Activated T-cell treated with anti-CD3 and anti-CD28 coated beads, Interleukin-2, amount 50 U/mL, for 48 hours (primary cell): ENCODE measurements at regions not wholly inside any gene's neighbourhood (a gene's known extent, or its start where the extent isn't known, plus 50 kb on each side); places are given as distances from the start of the nearest gene placed in this dataset.
"Not testable (repeated sequence)": the region's sequence is repeated elsewhere in the genome, so short reads cannot be mapped to it uniquely, and the experiment has no call there.

Experiments
- DNase-seq, 2 experiments: peaks; one replicate each; pipeline ENCODE4 v3.0.0-alpha.2; 2020

DNA sequence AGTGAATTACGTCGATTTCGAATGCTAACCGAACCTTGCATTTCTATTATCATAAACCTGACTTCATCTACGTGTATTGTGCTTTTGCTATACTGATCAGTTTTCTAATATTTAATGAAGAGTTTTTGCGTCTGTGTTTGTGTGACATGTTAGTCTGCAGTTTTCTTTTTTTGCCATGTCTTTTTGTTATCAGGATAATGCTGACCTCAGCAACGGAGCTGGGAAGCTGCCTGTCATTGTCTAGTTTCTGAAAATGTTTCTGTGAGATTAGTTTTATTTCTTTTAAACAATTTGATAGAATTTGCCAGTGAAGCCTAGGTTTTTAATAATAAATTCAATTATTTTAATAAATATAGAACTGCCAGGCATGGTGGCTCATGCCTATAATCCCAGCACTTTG is 139.3 kb downstream of the LAT start:
- not testable (repeated sequence) for DNase-seq

DNA sequence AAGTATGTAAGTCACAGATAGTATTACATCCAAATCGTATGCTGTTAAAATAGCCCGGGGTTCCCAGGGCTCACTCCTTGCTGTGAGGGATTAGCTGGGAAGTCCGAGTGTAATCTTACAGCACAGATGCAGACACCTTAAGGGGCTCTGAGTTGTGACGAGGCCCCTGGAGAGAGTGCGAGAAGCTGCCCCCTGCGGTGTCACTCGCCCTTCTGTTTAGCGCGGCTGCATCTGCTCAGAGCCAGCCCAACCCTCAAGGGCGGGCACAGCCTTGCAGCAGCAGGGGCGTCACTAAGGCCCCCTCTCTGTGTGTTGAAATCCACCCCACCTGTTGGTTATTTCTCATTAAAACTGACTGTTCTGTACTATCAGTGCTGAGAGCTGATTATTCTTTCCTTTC is 135.8 kb downstream of the LAT start:
- peak in 1 of 2 experiments; percentile 13 for DNase-seq

DNA sequence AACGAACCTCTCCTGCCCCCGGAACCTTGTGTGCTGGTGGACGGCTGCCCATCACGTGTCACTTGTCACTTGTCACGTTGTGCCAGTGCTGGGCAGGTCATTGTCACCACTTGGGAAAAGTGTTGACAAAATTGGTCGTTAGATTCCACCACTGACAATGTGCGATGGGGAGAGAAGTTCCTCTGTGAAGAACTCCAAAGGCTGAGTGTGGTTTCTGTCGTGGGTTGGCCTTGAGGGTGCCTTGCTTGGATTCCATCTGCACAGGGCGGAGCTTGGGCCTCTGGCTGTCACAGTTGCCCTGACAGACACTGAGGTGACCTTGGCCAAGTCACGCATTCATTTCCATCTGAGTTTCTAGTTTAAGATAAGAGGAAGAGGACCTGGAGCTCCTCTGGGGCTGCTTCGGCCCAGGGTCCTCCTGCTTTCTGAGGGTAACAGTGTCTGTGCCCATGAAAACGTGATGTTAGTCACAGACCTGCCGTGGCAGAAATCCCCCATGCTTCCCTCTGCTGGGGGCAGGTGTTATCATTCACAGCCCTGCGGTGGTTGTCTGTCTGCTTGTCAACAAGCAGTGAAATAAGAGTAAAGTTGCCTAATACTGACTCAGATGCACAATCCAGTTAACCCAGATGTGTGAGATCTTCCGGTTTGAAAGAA is 133.6 kb downstream of the LAT start:
- peak; percentile 30 to 41 for DNase-seq

DNA sequence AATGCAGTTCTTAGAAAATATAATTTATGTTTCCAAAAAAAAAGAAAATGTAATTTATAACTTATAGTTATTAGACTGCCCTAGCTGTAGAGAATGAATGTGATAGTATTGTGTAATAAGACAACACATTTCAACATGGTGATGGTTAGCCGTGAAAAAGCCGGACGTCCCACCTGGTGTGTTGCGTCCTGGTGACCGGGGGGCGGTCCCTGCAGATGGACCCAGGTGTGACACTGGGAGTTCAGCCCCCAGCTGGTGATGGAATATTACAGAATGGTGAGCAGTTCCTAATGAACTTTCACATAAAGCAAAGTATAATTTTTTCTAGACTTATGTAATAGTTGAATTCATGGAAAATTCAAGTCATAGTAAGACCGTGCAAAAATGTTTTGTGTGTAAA is 132.8 kb downstream of the LAT start:
- peak in 1 of 2 experiments; percentile 5 for DNase-seq

DNA sequence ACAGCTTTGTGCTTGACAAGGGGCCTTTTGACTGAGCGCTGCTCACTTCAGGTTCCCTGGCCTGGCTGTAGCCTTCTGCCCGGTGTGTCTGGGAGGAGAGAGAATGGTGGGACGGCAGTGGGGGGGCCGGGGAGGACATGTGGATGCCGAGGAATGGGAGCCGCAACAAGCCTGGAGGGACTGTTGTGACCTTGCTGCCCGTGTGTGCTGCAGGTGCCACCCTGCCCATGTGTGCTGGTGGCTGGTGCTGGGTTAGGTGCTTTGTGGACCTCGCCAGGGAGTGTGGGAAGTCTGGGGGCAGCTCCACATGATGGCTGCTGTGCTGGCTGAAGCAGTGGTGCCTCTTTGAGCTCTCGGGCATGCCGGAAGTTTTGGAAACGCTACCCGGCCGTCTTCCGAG is 132.1 kb downstream of the LAT start:
- peak in 1 of 2 experiments; percentile 9 for DNase-seq

DNA sequence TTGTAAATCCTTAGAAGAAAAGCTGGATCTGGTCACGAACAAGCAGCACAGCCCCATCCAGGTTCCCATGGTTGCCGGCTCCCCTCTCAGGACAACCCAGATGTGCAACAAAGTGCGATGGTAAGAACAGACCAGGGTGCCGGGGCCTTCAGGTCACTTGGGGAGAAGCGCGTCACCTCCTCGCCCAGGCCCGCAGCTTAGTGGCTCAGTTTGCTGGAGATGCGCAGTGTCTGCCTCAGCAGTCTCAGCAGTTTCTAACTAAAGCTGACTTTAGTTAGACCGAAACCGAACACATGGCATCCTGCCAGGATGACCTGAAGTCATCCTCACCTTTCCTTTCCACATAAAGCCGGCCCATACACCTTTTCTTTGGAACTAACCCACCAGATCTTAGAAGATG is 131.4 kb downstream of the LAT start:
- peak in 1 of 2 experiments; percentile 24 for DNase-seq

DNA sequence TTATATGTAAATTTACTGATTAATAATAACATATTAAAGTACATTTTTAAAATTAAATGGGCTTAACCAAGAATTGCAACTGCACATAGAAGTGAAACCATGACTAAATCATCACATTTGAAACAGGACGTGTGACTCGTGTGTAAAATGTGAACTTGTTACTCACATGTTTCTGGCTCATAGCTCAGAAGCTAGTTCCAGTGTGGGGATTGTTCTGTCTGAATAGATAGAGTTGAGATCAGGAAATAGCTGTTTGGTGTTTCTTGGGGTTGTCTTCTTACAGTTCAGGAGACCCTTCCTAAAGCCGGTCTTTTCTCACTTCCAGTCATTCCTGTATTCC is 130.9 kb downstream of the LAT start:
- DNase-seq, result not testable (repeated sequence)

DNA sequence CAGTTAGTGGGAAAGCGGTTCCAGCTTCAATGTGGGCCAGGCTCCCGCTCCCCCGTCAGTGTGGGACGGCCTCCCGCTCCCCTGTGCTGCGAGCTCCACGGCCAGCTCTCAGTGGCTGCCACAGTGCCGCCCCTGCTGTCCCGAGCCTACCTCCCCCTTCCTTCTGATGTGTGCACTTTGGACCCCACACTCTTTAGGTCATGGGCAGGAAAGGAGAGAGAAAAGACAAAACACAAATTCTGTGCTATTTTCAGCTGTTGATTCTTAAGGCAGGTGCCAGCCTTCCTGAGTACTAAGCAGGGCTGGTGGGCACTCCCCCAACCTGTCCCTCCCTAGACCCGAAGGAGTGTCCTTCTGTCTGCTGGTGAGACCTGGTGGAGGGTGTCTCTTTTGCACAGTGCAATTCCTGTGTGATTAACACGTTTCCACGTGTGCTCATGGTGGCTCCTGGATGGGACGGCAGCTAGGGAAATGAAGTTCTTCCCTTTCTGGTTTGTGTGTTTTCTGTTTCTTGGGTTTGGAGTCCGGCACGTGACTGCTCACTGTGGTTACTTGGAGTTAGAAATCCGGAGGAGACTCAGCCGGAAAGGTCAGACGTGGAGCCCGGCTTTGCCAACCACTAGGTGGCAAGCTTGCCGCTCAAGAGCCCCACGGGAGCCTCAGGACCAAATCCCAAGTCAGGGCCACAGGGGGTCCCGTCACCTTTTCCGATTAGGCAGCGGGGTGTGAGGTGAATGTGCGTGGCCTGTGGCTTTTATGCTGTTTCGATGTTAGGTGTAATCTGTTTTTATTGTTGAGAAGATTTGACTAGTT is 130.3 kb downstream of the LAT start:
- DNase-seq, result peak; percentile 69 to 73

DNA sequence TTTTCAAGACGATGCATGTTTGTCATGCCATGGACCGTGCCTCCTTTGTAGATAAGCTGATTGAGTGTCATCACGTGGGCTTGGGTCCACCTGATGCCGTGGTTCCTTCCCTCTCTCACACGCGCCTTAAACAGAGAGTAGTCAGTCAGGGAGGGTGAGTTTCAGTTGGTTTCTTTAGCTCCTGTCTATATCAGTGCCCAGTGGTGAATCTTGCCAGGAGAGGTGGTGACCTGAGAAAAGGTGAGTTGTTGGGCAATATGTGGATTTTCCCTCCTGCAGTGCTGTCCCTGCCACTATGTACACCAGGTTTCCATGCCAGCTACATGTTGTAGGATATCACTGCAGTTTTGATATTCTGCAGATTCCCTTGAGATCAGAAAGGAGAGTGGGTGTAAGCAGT is 129.7 kb downstream of the LAT start:
- DNase-seq, result no peak

DNA sequence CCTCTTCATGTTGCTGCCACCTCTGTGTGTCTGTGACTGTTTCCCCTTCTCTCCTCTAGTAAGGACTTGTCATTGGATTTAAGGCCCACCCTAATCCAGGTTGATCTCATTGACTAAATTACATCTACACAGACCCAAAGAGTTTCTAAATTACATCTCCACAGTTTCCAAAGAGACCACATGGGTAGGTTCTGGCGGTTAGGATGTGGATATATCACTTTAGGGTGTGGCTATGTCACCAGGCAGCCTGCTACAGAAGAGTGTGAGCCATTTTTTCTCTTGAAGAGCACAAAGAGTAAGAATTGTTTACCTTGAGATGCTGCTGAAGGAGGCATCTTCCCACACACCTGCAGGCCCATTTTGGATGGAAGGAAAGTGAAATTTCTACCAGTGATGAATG is 128.6 kb downstream of the LAT start:
- DNase-seq, result not testable (repeated sequence)

DNA sequence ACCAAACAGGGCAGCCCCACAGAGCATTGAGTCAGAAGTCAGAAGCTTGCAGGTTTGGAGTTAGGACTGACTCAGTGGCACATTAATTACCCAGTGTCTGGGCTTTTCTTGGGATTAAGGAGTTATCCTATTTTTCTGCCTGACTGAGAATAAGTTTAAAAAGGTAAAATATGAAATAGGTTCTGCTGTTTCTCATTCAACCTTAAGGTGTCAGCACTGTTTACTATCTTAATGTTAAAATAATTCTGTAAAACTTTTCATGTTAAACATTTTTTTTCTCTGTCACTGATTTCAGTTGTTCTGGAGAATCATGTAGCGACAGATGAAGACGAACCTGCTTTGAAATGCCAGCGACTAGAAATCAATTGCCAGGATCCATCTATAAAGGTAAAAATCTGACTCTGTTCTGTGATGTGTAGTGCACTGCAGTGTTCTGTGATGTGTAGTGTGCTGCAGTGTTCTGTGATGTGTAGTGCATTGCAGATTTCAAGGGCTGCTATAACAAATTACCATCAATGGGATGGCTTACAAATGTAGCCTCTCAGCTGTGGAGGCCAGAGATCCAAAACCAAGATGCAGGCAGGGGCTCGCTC is 128.0 kb downstream of the LAT start:
- DNase-seq, result no peak

DNA sequence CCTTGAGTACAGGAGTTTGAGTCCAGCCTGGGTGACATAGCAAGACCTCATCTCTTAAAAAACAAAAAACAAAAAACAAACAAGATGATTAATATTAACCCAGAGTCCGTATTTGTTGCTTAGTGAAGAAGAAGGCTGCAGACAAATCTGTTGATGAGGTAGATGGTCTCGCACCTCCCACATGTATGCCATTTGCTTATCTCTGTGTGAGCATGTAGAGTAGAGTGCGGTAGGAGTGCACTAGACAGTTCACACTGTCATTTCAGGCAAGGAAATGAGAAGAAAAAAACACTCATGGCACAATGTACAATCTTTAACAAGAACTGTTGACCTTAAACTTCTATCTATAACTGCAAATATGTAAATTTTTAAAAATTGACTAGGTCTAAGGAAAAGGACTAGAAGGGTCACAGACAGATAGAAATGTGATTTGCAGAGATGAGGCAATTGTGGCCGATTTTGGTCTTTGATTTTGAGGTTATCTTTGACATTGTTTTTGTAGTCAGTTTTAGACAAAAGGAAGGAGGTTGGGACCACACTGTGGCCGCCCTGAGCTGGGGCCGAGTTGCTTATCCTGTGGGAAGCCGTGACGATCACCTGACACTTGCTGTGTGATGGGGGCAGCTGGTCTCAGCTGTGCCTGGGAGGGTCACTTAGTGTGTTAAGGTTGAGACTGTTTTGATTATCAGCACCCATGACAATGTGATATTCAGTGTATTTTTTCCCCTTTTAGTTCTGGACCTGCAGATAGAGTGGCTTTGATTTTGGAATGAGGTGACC is 127.2 kb downstream of the LAT start:
- DNase-seq, result not testable (repeated sequence)

DNA sequence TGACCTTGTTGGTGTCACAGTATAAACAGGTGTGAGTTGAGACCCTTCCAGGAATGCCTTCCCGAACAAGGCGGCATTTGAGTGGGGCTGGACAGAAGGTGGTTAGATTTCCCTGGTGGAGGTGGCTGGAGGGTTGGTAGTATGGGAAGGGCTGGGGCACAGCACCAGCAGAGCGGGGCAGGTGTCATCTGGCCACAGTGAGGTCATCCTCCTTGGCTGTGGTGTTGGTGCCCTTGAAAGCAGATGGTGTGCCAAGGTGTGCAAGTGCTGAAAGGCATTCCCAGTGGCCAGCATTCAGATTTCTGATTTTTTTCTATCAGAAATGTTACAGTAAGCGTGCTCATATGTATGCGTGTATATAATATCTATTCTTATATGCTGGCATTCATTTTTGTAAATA is 126.6 kb downstream of the LAT start:
- no peak for DNase-seq

DNA sequence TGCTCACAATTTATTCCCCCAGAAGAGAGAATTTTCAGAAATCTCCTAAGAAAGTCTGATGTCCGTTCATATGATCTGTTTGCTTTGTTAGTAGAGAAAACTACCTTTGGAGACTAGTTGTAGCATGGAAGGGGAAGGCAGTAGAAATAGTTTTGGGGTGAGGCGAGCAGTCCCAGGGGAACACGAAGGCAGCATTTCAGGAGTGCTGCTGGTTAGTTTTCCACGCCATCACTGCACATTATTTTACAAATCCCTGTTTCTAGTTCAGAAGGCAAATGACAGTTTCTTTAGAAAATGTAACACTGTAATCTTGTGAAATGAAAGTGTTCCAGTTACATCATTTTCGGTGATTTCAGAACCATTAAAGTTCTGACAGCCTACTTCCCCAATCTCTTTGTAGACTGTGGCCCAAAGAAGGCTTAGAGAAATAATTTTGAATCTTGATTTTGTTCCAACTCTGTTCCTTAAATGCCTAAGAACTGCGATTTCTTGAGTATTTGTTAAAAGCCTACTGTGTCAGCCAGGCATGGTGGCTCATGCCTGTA is 123.8 kb downstream of the LAT start:
- not testable (repeated sequence) for DNase-seq

DNA sequence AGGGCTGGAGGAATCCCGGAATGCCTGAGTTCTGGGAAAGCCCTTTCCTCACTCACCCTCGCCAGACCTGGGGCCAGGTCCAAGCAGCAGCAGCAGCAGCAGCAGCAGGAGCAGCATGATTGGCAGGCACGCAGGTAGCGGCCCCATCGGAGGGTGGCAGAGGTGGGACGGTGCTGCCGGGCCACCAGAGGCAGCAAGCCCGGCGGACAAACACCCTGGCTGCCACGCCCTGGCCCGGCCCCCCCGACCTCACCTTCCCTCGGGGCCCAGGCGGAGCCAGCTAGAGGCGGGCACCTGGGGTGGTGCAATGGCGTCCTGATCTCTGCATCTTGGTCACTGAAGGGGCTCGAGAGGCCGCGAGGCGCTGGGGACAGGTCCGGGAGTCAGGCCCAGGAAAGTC is 122.4 kb downstream of the LAT start:
- DNase-seq, result no peak

DNA sequence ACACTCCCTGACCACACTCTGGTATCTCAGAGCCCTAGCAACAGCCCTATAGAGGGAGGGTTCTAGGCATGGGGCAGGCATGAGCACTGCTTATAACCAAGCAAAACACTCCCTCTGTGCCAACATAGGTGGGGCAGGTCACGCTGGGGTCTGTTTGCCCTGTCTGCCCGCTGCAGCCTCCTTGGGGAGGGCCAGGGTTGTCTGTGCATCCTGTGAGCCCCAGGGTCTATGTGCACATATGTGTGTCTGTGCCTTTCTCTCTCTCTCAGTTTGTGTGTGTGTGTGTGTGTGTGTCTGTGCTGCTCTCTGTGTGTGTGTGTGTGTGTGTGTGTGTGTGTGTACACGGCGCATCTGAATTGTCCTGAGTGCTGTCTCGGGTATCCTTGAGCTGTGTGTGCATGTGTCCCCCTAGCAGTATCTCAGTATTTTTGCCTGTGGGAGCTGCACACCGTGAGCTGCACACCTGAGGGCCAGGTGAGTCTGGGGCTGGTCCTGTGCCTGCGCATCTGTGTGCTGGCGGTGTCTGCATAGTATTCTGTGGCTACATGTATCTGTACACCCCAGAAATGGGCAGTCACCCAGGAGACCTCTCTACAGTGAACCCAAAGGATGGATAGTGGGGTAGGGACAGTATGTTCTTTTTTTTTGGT is 121.5 kb downstream of the LAT start:
- DNase-seq, result not testable (repeated sequence)

DNA sequence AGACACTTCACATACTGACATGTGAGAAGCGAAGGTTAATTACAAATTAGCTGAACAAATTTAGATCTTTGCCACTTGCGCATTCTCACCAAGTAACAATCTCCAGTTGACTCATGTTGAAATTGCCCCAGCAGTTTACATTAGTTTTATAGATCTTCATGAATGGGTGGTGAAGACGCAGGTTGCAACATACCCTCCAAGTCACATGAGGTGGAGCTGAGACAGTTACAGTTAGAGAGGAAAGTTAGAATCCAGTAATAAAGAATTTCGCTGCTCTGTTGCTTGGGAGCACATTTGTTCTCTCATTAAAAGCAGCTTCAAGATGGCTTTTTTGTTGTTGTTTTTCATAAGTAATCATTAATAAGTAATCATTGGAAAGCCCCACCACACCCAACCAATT is 119.7 kb downstream of the LAT start:
- not testable (repeated sequence) for DNase-seq

DNA sequence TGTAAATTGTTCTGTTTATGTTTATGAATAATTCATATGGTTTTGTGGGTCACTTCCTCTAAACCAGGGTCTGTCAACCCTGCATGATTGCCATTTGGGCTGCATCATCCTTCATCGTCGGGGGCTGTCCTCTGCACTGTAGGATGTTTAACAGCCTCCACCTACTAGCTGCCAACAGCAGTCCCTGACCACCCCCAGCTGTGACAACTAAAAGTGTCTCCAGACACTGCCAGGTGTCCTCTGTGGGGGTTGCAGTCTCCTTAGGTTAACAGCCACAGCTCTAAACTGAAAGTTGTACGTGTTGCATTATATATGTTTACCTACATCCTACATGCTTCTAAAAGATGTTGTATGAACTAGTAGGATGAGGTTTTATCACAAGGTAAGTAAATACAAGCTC is 113.1 kb downstream of the LAT start:
- DNase-seq, result not testable (repeated sequence)

DNA sequence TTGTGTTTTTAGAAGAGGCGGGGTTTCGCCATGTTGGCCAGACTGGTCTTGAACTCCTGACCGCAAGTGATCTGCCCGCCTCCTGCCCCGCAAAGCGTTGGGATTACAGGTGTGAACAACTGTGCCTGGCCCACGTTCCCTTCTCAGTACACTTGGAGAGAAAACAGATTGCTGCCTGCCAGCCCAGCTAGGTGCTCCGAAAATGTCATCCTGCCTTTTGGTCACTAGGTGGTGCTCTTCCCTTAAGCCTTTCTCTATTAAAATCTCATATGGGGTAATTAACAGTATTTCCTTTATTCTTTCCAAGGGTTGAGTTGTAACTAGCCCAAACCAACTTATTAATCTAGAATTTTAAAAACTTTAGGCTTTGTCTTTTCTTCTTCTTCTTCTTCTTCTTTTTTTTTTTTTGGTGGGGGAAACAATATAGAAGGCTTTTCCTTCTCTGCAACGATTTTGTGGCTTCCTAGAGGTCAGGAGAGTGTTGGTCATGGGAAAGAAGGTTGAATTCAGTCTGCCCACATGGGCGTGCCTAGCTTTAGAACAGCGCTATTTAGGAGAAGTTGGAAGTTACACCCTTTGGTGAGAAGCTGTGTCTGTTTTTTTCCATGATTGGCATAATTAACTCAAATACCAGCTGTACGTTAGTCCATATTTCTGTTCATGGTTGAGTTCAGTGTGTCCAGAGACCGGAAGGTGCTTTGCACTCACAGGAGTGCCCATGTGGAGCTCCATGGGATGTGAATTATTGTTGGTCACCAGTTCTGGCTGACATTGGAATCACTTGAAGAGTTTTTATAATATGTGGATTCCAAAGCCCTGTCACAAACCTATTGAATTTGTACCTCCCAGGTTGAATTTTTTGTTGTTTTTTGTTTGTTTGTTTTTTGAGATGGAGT is 110.1 kb downstream of the LAT start:
- not testable (repeated sequence) for DNase-seq

DNA sequence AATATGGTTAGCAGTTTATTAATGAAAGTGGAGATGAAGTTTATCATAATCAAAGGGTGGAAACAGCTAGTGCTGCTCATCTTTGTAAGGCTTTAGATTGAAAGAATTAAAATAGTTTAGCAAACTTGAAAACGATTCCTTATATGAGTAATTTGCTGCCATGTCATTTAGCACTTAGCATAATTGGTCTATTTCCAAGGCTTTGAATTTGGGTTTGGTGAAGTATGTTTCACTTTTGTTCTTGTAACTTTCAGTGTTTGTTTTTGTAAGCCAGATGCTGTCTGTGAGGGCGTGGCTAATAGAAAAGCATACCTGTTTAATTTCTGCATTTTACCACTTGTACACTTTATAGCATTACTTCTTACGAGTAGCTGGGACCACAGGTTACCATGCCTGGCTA is 109.5 kb downstream of the LAT start:
- not testable (repeated sequence) for DNase-seq

DNA sequence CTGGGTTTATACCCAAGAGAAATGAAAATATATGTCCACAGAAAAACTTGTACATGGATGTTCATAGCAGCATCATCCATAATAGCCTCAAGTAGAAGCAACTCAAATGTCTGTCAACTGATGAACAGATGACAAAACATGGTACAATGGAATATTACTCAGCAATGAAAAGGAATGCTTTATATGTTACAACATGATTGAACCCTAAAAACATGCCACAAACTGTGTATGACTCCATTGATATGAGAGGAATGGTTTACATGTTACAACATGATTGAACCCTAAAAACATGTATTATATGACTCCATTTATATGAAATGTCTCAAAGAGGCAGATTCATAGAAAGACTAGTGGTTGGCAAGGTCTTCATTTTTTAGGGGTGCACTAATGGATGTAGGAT is 104.8 kb downstream of the LAT start:
- not testable (repeated sequence) for DNase-seq
